Stomach (tissue), 8 donors: ENCODE measurements at regions not wholly inside any gene's neighbourhood (a gene's known extent, or its start where the extent isn't known, plus 50 kb on each side); places are given as distances from the start of the nearest gene placed in this dataset.

ENCODE experiments used
- DNase-seq, 2 donors: peaks; one replicate each; pipeline versions ENCODE4 v3.0.0 to v3.0.0-alpha.2; 2013 to 2019
- H3K27ac ChIP-seq, 5 donors: fragments of 200-600 bp in 4 of 5; sonication (generic) in 4 of 5; one replicate each; pipeline ENCODE4 v1.5.1; 2013 to 2019; ENCODE audit warnings: mild to moderate bottlenecking in 1 of 5, moderate library complexity in 1 of 5
- H3K27me3 ChIP-seq, 3 donors: fragments of 200-600 bp; sonication (generic); one replicate each; pipeline ENCODE4 v1.5.1; 2017 to 2019; ENCODE audit warnings: mixed run types in 1 of 3
- H3K36me3 ChIP-seq, 4 donors: fragments of 200-600 bp; sonication (generic); 1 replicate in 3 of 4; 2 replicates in 1 of 4; pipeline ENCODE4 v1.5.1; 2016 to 2019
- H3K4me1 ChIP-seq, 4 donors: fragments of 200-600 bp; sonication (generic); one replicate each; pipeline ENCODE4 v1.5.1; 2016 to 2019
- H3K4me3 ChIP-seq, 4 donors: fragments of 200-600 bp; sonication (generic) in 3 of 4; one replicate each; pipeline ENCODE4 v1.5.1; 2016 to 2019; ENCODE audit warnings: mild to moderate bottlenecking in 1 of 4
- H3K9me3 ChIP-seq, 4 donors: fragments of 200-600 bp; sonication (generic); one replicate each; pipeline ENCODE4 v1.5.1; 2016 to 2019
- EP300 ChIP-seq: sonication (generic); formaldehyde crosslinking; IDR thresholded peaks from one replicate; pipeline ENCODE4 v1.6.1; 2017; ENCODE audit warnings: antibody characterized with exemption
- POLR2A ChIP-seq, 4 donors: fragments of 450-650 bp; IDR thresholded peaks; one replicate each; pipeline ENCODE4 v1.6.1; 2016; ENCODE audit warnings: antibody characterized with exemption in 4 of 4, control low read depth in 2 of 4, mild to moderate bottlenecking in 1 of 4, moderate library complexity in 1 of 4
- POLR2AphosphoS5 ChIP-seq, 3 donors: sonication (generic); formaldehyde crosslinking; IDR thresholded peaks; one replicate each; pipeline ENCODE4 v1.6.1; 2016; ENCODE audit warnings: antibody characterized with exemption in 3 of 3
- WGBS, 5 donors: extraction: QIAGEN DNeasy Blood & Tissue Kit in 3 of 5; methylation state at CpG; one replicate each; pipeline versions ENCODE4 v1.1.5 to v1.1.7; 2013 to 2018; 5-methylcytosine and 5-hydroxymethylcytosine counted together
- intact Hi-C: fragments of 100-400 bp; cut with DNase I; formaldehyde crosslinking; loops from one replicate; pipeline ENCODE4 v1.15.1; 2023; ENCODE audit warnings: low total_unique reads
- TF ChIP-seq, protein P1 (sequence below), 7 experiments: fragments of 450-650 bp in 4 of 7; fragments of 200-600 bp in 3 of 7; sonication (generic) in 3 of 7; IDR thresholded peaks; one replicate each; pipeline ENCODE4 v1.5.1; 2016 to 2019; ENCODE audit warnings: antibody characterized with exemption in 7 of 7, control low read depth in 2 of 7, mild to moderate bottlenecking in 1 of 7
- donor health status: healthy with polysubstance abuse.
- donor health status: Bipolar disorder and iron deficiency.
- donor health status: healthy.

DNA sequence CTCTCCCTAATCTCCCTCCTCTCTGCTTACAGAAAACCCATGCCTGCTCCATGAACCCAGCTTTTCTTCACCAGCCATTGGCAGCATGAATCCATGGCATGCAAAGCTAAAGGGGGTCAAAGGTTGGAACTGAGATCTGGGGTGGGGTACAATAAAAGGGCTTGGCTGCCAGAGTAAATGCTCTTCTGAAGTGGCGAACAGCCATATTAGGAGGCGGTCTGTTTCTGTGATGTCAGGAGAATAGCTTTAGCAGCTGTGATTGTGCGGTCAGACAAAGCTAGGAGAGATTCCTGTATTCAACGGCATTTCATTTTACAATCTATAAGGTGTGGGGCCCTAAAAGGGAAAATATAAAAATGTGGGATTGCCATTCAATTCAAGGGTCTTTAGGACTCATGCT lies 71.7 kb upstream of the TMPRSS2 start:
- Histone ChIP-seq H3K27ac (peak overlapping the region in 4 of 5 donors; percentile 16 to 69 (median 40)), H3K9me3 (peaks cover 0 to 27% (median 18%) of the 10 kb centered on the region in 4 donors), H3K36me3 (no peaks in the 10 kb centered on the region), H3K4me1 (peaks cover 13 to 19% (median 16%) of the 10 kb centered on the region in 4 donors), H3K4me3 (no peak overlapping the region), H3K27me3 (no peaks in the 10 kb centered on the region)
- 67 to 76% (median 75%) methylated on average over 4 of the region's 4 CpGs for WGBS, 5 donors
- DNase-seq: no peak
- TF ChIP-seq POLR2A (IDR thresholded peaks at IDR 0.05) (no peak), POLR2AphosphoS5 (IDR thresholded peaks at IDR 0.05) (no peak), EP300 (no peak)
- TF ChIP-seq, protein P1, sequence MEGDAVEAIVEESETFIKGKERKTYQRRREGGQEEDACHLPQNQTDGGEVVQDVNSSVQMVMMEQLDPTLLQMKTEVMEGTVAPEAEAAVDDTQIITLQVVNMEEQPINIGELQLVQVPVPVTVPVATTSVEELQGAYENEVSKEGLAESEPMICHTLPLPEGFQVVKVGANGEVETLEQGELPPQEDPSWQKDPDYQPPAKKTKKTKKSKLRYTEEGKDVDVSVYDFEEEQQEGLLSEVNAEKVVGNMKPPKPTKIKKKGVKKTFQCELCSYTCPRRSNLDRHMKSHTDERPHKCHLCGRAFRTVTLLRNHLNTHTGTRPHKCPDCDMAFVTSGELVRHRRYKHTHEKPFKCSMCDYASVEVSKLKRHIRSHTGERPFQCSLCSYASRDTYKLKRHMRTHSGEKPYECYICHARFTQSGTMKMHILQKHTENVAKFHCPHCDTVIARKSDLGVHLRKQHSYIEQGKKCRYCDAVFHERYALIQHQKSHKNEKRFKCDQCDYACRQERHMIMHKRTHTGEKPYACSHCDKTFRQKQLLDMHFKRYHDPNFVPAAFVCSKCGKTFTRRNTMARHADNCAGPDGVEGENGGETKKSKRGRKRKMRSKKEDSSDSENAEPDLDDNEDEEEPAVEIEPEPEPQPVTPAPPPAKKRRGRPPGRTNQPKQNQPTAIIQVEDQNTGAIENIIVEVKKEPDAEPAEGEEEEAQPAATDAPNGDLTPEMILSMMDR (IDR thresholded peaks at IDR 0.05): no peak
- intact Hi-C loops: no loop called here

DNA sequence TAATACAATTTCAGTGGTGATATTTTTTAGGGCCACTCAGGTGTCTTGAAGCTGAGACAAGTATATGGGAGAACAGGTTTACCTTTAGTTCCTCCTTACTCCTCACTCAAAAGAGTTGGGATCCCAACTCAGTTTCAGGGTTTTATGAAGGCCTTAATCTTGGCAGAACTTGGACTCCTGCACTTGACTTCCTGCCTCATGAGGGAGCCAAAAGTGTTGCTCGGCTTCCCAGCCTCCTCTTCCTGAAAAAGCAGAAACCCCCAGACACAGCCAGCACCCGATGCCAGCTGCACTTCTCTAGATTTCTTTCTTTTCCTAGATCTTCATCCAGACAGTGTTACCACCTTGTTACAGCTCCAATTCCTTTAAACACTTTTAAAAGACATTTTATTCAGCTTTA lies 70.8 kb upstream of the TMPRSS2 start:
- DNase-seq: no peak
- Histone ChIP-seq H3K9me3 (peaks cover 0 to 27% (median 18%) of the 10 kb centered on the region in 4 donors), H3K27me3 (no peaks in the 10 kb centered on the region), H3K27ac (peak overlapping the region; percentile 41 to 84 (median 48)), H3K36me3 (no peaks in the 10 kb centered on the region), H3K4me3 (no peak overlapping the region), H3K4me1 (peaks cover 11 to 19% (median 16%) of the 10 kb centered on the region in 4 donors)
- no peak for TF ChIP-seq EP300
- TF ChIP-seq, protein P1 (IDR thresholded peaks at IDR 0.05): no peak
- no peak for TF ChIP-seq POLR2AphosphoS5 (IDR thresholded peaks at IDR 0.05)
- no peak for TF ChIP-seq POLR2A (IDR thresholded peaks at IDR 0.05)
- 33 to 67% (median 50%) methylated on average over 2 of the region's 2 CpGs for WGBS, 5 donors
- intact Hi-C loops: no loop called here

DNA sequence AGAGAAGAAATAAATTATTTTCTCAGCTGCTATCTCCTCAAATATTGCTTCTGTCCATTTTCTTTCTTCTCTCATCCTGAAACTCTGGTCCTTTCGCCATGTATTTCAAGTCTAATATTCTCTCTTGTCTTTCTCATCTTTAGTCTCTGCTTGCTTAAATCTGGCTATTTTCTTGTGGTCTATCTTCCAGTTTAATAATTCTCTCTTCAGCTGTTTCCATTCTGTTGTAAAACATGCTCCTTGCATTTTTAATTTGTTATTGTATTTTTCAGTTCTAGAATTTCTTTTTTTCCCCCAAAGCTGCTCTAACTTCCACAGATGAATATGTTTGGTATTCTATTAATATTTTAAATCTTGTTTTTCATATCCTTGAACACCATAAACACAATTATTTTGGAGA lies 70.1 kb upstream of the TMPRSS2 start:
- intact Hi-C loops: no loop called here
- WGBS, 5 donors: 84 to 96% (median 91%) methylated on average over 1 of the region's 1 CpG
- Histone ChIP-seq H3K36me3 (no peaks in the 10 kb centered on the region), H3K4me3 (no peak overlapping the region), H3K9me3 (peaks cover 0 to 27% (median 18%) of the 10 kb centered on the region in 4 donors), H3K4me1 (peaks cover 7 to 19% (median 16%) of the 10 kb centered on the region in 4 donors), H3K27me3 (no peaks in the 10 kb centered on the region), H3K27ac (peak overlapping the region in 2 of 5 donors; percentile 48 to 69)
- no peak for DNase-seq
- TF ChIP-seq POLR2A (IDR thresholded peaks at IDR 0.05) (no peak), EP300 (no peak), POLR2AphosphoS5 (IDR thresholded peaks at IDR 0.05) (no peak)
- TF ChIP-seq, protein P1 (IDR thresholded peaks at IDR 0.05): no peak

DNA sequence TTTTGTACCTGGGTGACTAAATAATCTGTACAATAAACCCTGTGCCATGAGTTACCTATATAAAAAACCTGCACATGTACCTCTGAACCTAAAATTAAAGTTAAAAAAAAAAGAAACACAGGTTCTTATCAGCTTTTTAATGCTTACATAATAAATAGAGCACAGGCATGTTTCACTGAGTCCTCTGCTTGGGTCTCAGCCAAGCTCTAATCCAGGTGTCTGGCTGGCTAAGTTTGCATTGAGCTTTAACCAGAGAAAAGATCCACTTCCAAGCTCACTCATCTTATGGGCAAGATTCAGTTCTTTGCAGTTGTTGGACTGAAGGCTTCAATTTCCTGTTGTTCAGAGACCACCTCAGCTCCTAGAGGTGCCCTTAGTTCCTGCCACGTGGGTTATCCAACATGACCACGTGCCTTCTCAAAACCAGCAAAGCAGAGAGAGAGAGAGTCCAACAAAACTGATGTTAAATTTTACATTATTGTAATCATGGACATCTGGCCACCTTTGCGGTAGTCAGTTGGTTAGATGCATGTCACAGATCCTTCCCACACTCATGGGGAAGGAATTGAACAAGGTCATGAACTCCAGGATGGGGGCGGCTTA lies 68.2 kb upstream of the TMPRSS2 start:
- 60 to 78% (median 68%) methylated on average over 3 to 4 of the region's 4 CpGs for WGBS, 5 donors
- intact Hi-C loops: no loop called here
- Histone ChIP-seq H3K9me3 (peaks cover 5 to 39% (median 25%) of the 10 kb centered on the region in 4 donors), H3K36me3 (no peaks in the 10 kb centered on the region), H3K27me3 (no peaks in the 10 kb centered on the region), H3K4me1 (peaks cover 0 to 12% (median 5%) of the 10 kb centered on the region in 4 donors), H3K27ac (peak overlapping the region in 1 of 5 donors; percentile 54), H3K4me3 (no peak overlapping the region)
- peak in 1 of 2 donors; percentile 52 for DNase-seq
- no peak for TF ChIP-seq POLR2A (IDR thresholded peaks at IDR 0.05)
- TF ChIP-seq EP300: no peak
- no peak for TF ChIP-seq POLR2AphosphoS5 (IDR thresholded peaks at IDR 0.05)
- TF ChIP-seq, protein P1 (IDR thresholded peaks at IDR 0.05): no peak
